Kidney (tissue), 13 donors: ENCODE measurements at regions not wholly inside any gene's neighbourhood (a gene's known extent, or its start where the extent isn't known, plus 50 kb on each side); places are given as distances from the start of the nearest gene placed in this dataset.

Source experiments
- DNase-seq, 5 donors: peaks; one replicate each; pipeline ENCODE4 v3.0.0-alpha.2; 2013 to 2020
- FAIRE-seq: peaks from 2 replicates; lab custom pipeline; 2012; peaks lifted over from hg19 to GRCh38; lab: Jason Lieb, UNC
- H3K27ac ChIP-seq, 2 donors: one replicate each; pipeline ENCODE4 v1.7.0; 2013; ENCODE audit warnings: low read depth in 2 of 2, low read length in 2 of 2, inconsistent platforms in 1 of 2
- H3K27me3 ChIP-seq: one replicate; pipeline ENCODE4 v1.7.1; 2013; ENCODE audit warnings: low read length, inconsistent platforms; ENCODE audit not compliant: control insufficient read depth, insufficient read depth
- H3K36me3 ChIP-seq, 3 donors: one replicate each; pipeline versions ENCODE4 v1.7.0 to v1.7.1; 2013; ENCODE audit warnings: low read length in 3 of 3, control low read depth in 1 of 3, inconsistent platforms in 1 of 3; ENCODE audit not compliant: insufficient read depth in 3 of 3, control insufficient read depth in 2 of 3
- H3K4me1 ChIP-seq, 3 donors: one replicate each; pipeline versions ENCODE4 v1.7.0 to v1.7.1; 2013; ENCODE audit warnings: low read length in 3 of 3, inconsistent platforms in 1 of 3, low read depth in 1 of 3; ENCODE audit not compliant: control insufficient read depth in 2 of 3, insufficient read depth in 2 of 3
- H3K4me3 ChIP-seq, 3 donors: one replicate each; pipeline versions ENCODE4 v1.7.0 to v1.8.1; 2013; ENCODE audit warnings: low read length in 3 of 3, control low read depth in 1 of 3, inconsistent platforms in 1 of 3
- H3K9ac ChIP-seq, 3 donors: one replicate each; pipeline versions ENCODE4 v1.7.0 to v1.7.1; 2013; ENCODE audit warnings: low read length in 3 of 3, control low read depth in 1 of 3, inconsistent platforms in 1 of 3
- H3K9me3 ChIP-seq, 3 donors: one replicate each; pipeline versions ENCODE4 v1.7.0 to v1.7.1; 2013; ENCODE audit warnings: low read length in 3 of 3, control low read depth in 1 of 3, inconsistent platforms in 1 of 3; ENCODE audit not compliant: control insufficient read depth in 2 of 3, insufficient read depth in 1 of 3
- CTCF ChIP-seq: IDR thresholded peaks from 3 replicates; pipeline ENCODE4 v1.5.1; 2012; ENCODE audit warnings: mild to moderate bottlenecking, moderate library complexity, borderline replicate concordance; ENCODE audit not compliant: insufficient read depth; ENCODE audit errors: extremely low read depth
- intact Hi-C: fragments of 100-400 bp; cut with DNase I; formaldehyde crosslinking; loops from one replicate; pipeline ENCODE4 v1.11.1; 2022
- donor health status: control.
- donor health status: control.
- donor health status: control.
- donor health status: control.
- donor health status: control.
- donor health status: DM: yes; HTN: yes; CAD: no.
- donor health status: Normal renal cell carcinoma (clear cell type).

- Histone ChIP-seq H3K4me1 (no peaks in the 10 kb centered on the region), H3K4me3 (no peak overlapping the region), H3K27ac (no peak overlapping the region), H3K9me3 (no peaks in the 10 kb centered on the region), H3K27me3 (no peaks in the 10 kb centered on the region), H3K9ac (no peak overlapping the region), H3K36me3 (no peaks in the 10 kb centered on the region)
- intact Hi-C loops = no loop called here
- DNase-seq (no peak), FAIRE-seq (no peak)
- TF ChIP-seq CTCF = no peak
Observed at GRCh38 chr12:107337346-107338095, 244.2 kb upstream of the CRY1 start.

GRCh38 chr12:107339487-107339886 is 246.1 kb upstream of the CRY1 start:
- FAIRE-seq = no peak
- DNase-seq = no peak
- intact Hi-C loops = no loop called here

GRCh38 chr12:107339932-107340331 is 246.6 kb upstream of the CRY1 start:
- H3K36me3 ChIP-seq = no peaks in the 10 kb centered on the region
- TF ChIP-seq CTCF = no peak

More at GRCh38 chr12:107339487-107339886, 246.1 kb upstream of the CRY1 start:
- Histone ChIP-seq H3K4me3 (no peak overlapping the region), H3K27me3 (no peaks in the 10 kb centered on the region), H3K9me3 (no peaks in the 10 kb centered on the region), H3K27ac (no peak overlapping the region), H3K36me3 (no peaks in the 10 kb centered on the region), H3K4me1 (no peaks in the 10 kb centered on the region), H3K9ac (no peak overlapping the region)
- TF ChIP-seq CTCF = no peak

More at GRCh38 chr12:107339932-107340331, 246.6 kb upstream of the CRY1 start:
- H3K4me1 ChIP-seq = no peaks in the 10 kb centered on the region
- no peaks in the 10 kb centered on the region for H3K27me3 ChIP-seq
- H3K4me3 ChIP-seq = no peak overlapping the region
- no peak overlapping the region for H3K27ac ChIP-seq
- FAIRE-seq = no peak
- intact Hi-C loops = no loop called here
- DNase-seq = no peak
- H3K9ac ChIP-seq = no peak overlapping the region
- H3K9me3 ChIP-seq = no peaks in the 10 kb centered on the region
